H1 (cell line): ENCODE measurements at regions not wholly inside any gene's neighbourhood (a gene's known extent, or its start where the extent isn't known, plus 50 kb on each side); places are given as distances from the start of the nearest gene placed in this dataset.
A peak's percentile ranks its signal among the peaks of the same experiment; 100 is the strongest.

Experiments used
- CTCF ChIA-PET: fragments of 300-600 bp; sonication (Branson Sonifier 250); formaldehyde crosslinking; loops from one replicate; lab custom pipeline; 2021; ENCODE audit not compliant: partially characterized antibody; lab: Charles Lee
- POLR2A ChIA-PET: fragments of 300-600 bp; sonication (Branson Sonifier 250); formaldehyde crosslinking; loops from one replicate; lab custom pipeline; 2021; ENCODE audit warnings: inconsistent platforms; ENCODE audit not compliant: partially characterized antibody; lab: Charles Lee
- DNase-seq, 2 experiments: peaks; one replicate each; pipeline versions ENCODE4 v3.0.0 to v3.0.0-alpha.2; 2010 to 2022; ENCODE audit warnings: low spot score in 2 of 2, low read depth in 1 of 2, mixed read lengths in 1 of 2
- FAIRE-seq: peaks from 2 replicates; lab custom pipeline; 2011; peaks lifted over from hg19 to GRCh38; lab: Jason Lieb, UNC
- H2AFZ ChIP-seq: 2 replicates; pipeline ENCODE4 v1.8.1; 2012; ENCODE audit warnings: low read length, inconsistent platforms
- H2AK5ac ChIP-seq: 2 replicates; pipeline ENCODE4 v1.6.1; 2013; ENCODE audit warnings: low read depth, low read length
- H2BK120ac ChIP-seq: replicated peaks from 2 replicates; pipeline ENCODE3; 2013; ENCODE audit warnings: low read depth, low read length, inconsistent platforms
- H2BK12ac ChIP-seq: 2 replicates; pipeline ENCODE4 v1.6.1; 2013; ENCODE audit warnings: low read depth, low read length
- H2BK15ac ChIP-seq: 2 replicates; pipeline ENCODE4 v1.6.1; 2013; ENCODE audit warnings: low read length
- H2BK20ac ChIP-seq: 2 replicates; pipeline ENCODE4 v1.6.1; 2013; ENCODE audit warnings: low read length
- H2BK5ac ChIP-seq: 2 replicates; pipeline ENCODE4 v1.6.1; 2013; ENCODE audit warnings: low read depth, low read length
- H3K14ac ChIP-seq: 2 replicates; pipeline ENCODE4 v1.6.1; 2013; ENCODE audit warnings: inconsistent platforms; ENCODE audit not compliant: insufficient read length
- H3K18ac ChIP-seq: 2 replicates; pipeline ENCODE4 v1.6.1; 2013; ENCODE audit warnings: low read length; ENCODE audit errors: extremely low read depth
- H3K23ac ChIP-seq: 2 replicates; pipeline ENCODE4 v1.6.1; 2013; ENCODE audit warnings: inconsistent platforms; ENCODE audit not compliant: insufficient read length
- H3K23me2 ChIP-seq: 2 replicates; pipeline ENCODE4 v1.6.1; 2013; ENCODE audit warnings: low read depth, low read length
- H3K27ac ChIP-seq: 2 replicates; pipeline ENCODE4 v1.6.1; 2011; ENCODE audit warnings: low read depth, low read length, inconsistent platforms
- H3K27me3 ChIP-seq, 4 experiments: replicated peaks in 1 of 4; 1 replicate in 1 of 4; 2 replicates in 3 of 4; pipeline versions ENCODE4 v1.6.1 to v1.8.1; 2011 to 2013; ENCODE audit warnings: low read length in 3 of 4, mild to moderate bottlenecking in 3 of 4, inconsistent platforms in 2 of 4, mixed read lengths in 2 of 4, moderate library complexity in 1 of 4; ENCODE audit not compliant: control insufficient read depth in 3 of 4, insufficient read depth in 3 of 4; ENCODE audit errors: extremely low read depth in 1 of 4
- H3K36me3 ChIP-seq, 4 experiments: 2 replicates each; pipeline versions ENCODE4 v1.6.1 to v1.8.1; 2011 to 2013; ENCODE audit warnings: mild to moderate bottlenecking in 4 of 4, low read length in 3 of 4, moderate library complexity in 2 of 4, control low read depth in 1 of 4, inconsistent platforms in 1 of 4; ENCODE audit not compliant: insufficient read depth in 4 of 4, control insufficient read depth in 2 of 4
- H3K4ac ChIP-seq: replicated peaks from 2 replicates; pipeline ENCODE3; 2013; ENCODE audit warnings: low read length, low read depth, mixed read lengths, inconsistent platforms; ENCODE audit not compliant: insufficient read length
- H3K4me1 ChIP-seq, 4 experiments: replicated peaks in 1 of 4; 1 replicate in 1 of 4; 2 replicates in 3 of 4; pipeline versions ENCODE4 v1.6.1 to v1.8.1; 2011 to 2013; ENCODE audit warnings: low read length in 3 of 4, inconsistent platforms in 2 of 4, mixed read lengths in 1 of 4; ENCODE audit not compliant: insufficient read depth in 4 of 4, control insufficient read depth in 3 of 4
- H3K4me2 ChIP-seq, 2 experiments: 2 replicates each; pipeline versions ENCODE4 v1.6.1 to v1.8.1; 2011 to 2013; ENCODE audit warnings: low read depth in 2 of 2, low read length in 2 of 2, control low read depth in 1 of 2, inconsistent platforms in 1 of 2, mild to moderate bottlenecking in 1 of 2; ENCODE audit not compliant: insufficient read depth in 1 of 2
- H3K4me3 ChIP-seq, 4 experiments: fragments of 200-600, 300-600 bp in 1 of 4; sonication (generic), shearing (Covaris generic), sonication (Bioruptor Twin) in 1 of 4; 2 replicates each; pipeline versions ENCODE4 v1.5.1 to v1.8.1; 2011 to 2016; ENCODE audit warnings: low read length in 4 of 4, low read depth in 3 of 4, control low read depth in 2 of 4, inconsistent platforms in 2 of 4, mild to moderate bottlenecking in 2 of 4, mixed read lengths in 1 of 4, moderate library complexity in 1 of 4; ENCODE audit not compliant: insufficient read depth in 2 of 4; ENCODE audit errors: extremely low read depth in 1 of 4
- H3K56ac ChIP-seq: replicated peaks from 2 replicates; pipeline ENCODE3; 2013; ENCODE audit warnings: low read depth, mild to moderate bottlenecking, mixed read lengths, low read length, inconsistent platforms; ENCODE audit not compliant: insufficient read length
- H3K79me1 ChIP-seq: 2 replicates; pipeline ENCODE4 v1.6.1; 2013; ENCODE audit warnings: low read depth, low read length, control low read depth
- H3K79me2 ChIP-seq, 2 experiments: 2 replicates each; pipeline versions ENCODE4 v1.6.1 to v1.8.1; 2012 to 2013; ENCODE audit warnings: low read length in 2 of 2, mild to moderate bottlenecking in 2 of 2, inconsistent platforms in 1 of 2; ENCODE audit not compliant: insufficient read depth in 2 of 2, control insufficient read depth in 1 of 2
- H3K9ac ChIP-seq, 4 experiments: replicated peaks in 1 of 4; 1 replicate in 1 of 4; 2 replicates in 3 of 4; pipeline versions ENCODE4 v1.6.1 to v1.8.1; 2011 to 2013; ENCODE audit warnings: low read depth in 3 of 4, low read length in 3 of 4, control low read depth in 2 of 4, mild to moderate bottlenecking in 2 of 4, moderate library complexity in 2 of 4, inconsistent platforms in 1 of 4; ENCODE audit errors: extremely low read depth in 1 of 4
- H3K9me3 ChIP-seq, 2 experiments: 2 replicates each; pipeline versions ENCODE4 v1.6.1 to v1.8.1; 2012 to 2013; ENCODE audit warnings: mild to moderate bottlenecking in 2 of 2, moderate library complexity in 2 of 2, control low read depth in 1 of 2, inconsistent platforms in 1 of 2, low read depth in 1 of 2, low read length in 1 of 2, mixed read lengths in 1 of 2; ENCODE audit not compliant: insufficient read depth in 2 of 2
- H4K20me1 ChIP-seq, 2 experiments: replicated peaks in 1 of 2; 2 replicates each; pipeline versions ENCODE3 to v1.8.1; 2011 to 2013; ENCODE audit warnings: inconsistent platforms in 2 of 2, low read length in 2 of 2, mild to moderate bottlenecking in 1 of 2; ENCODE audit not compliant: insufficient read depth in 2 of 2, control insufficient read depth in 1 of 2
- H4K5ac ChIP-seq: 2 replicates; pipeline ENCODE4 v1.6.1; 2013; ENCODE audit warnings: low read length, low read depth, mixed read lengths, inconsistent platforms; ENCODE audit not compliant: insufficient read length
- H4K8ac ChIP-seq: 2 replicates; pipeline ENCODE4 v1.8.0; 2013; ENCODE audit warnings: mild to moderate bottlenecking, moderate library complexity, low read length, inconsistent platforms; ENCODE audit not compliant: insufficient read depth; ENCODE audit errors: extremely low read depth
- H4K91ac ChIP-seq: replicated peaks from 2 replicates; pipeline ENCODE3; 2013; ENCODE audit warnings: low read length, mixed read lengths, inconsistent platforms; ENCODE audit not compliant: insufficient read length
- CREB1 ChIP-seq: IDR thresholded peaks from 2 replicates; pipeline ENCODE4 v1.6.1; 2012; ENCODE audit warnings: inconsistent platforms
- JUND ChIP-seq: IDR thresholded peaks from 2 replicates; pipeline ENCODE4 v1.6.1; 2011; ENCODE audit warnings: mild to moderate bottlenecking, improper control_type of control experiment, low read length
- KDM5A ChIP-seq: fragments of 200-600 bp; IDR thresholded peaks from 2 replicates; pipeline ENCODE4 v1.7.1; 2012; ENCODE audit warnings: mild to moderate bottlenecking, low read length, inconsistent platforms, mixed read lengths
- RAD21 ChIP-seq, 2 experiments: IDR thresholded peaks in 1 of 2; conservative IDR thresholded peaks in 1 of 2; 2 replicates each; pipeline ENCODE4 v1.6.1; 2011; ENCODE audit warnings: low read depth in 2 of 2, low read length in 2 of 2, improper control_type of control experiment in 1 of 2, inconsistent platforms in 1 of 2, mild to moderate bottlenecking in 1 of 2, moderate library complexity in 1 of 2

GRCh38 chr3:31364711-31365110 lies 168.0 kb upstream of the STT3B start:
- H2BK5ac ChIP-seq: no peak overlapping the region
- H3K9ac ChIP-seq: no peak overlapping the region
- no peaks in the 10 kb centered on the region for H3K79me2 ChIP-seq
- H3K4me3 ChIP-seq: no peak overlapping the region
- no peak overlapping the region for H3K18ac ChIP-seq
- H2AFZ ChIP-seq: no peak overlapping the region
- H4K5ac ChIP-seq: no peak overlapping the region
- no peaks in the 10 kb centered on the region for H4K20me1 ChIP-seq
- H2BK120ac ChIP-seq: no peak overlapping the region
- no peak overlapping the region for H2AK5ac ChIP-seq
- no peak overlapping the region for H3K4me2 ChIP-seq
- no peaks in the 10 kb centered on the region for H3K36me3 ChIP-seq
- no peak overlapping the region for H3K56ac ChIP-seq
- no peaks in the 10 kb centered on the region; a peak in 1 of 7 replicates for H3K4me1 ChIP-seq
- ChIA-PET CTCF (interaction anchor here (1.3 kb wide), 1 partner anchor 14 kb away, joined by 4 read pairs; no protein-coding TSS in a partner anchor), POLR2A (no interaction called here)
- H3K79me1 ChIP-seq: no peaks in the 10 kb centered on the region
- H3K9me3 ChIP-seq: no peaks in the 10 kb centered on the region; a peak in 1 of 4 replicates
- no peak overlapping the region for H2BK15ac ChIP-seq
- no peak overlapping the region for H3K27ac ChIP-seq
- H2BK20ac ChIP-seq: no peak overlapping the region
- H2BK12ac ChIP-seq: no peak overlapping the region
- no peak overlapping the region for H3K4ac ChIP-seq
- no peaks in the 10 kb centered on the region for H3K23me2 ChIP-seq
- no peak for DNase-seq
- H3K14ac ChIP-seq: no peak overlapping the region
- no peak overlapping the region for H4K8ac ChIP-seq
- TF ChIP-seq RAD21 (IDR thresholded peaks at IDR 0.05 in 1 of 2, conservative IDR thresholded peaks at IDR 0.05 in 1 of 2; ENCODE audit: low read depth in 2 of 2, low read length in 2 of 2) (peak in 1 of 2 experiments; percentile 10; a peak in 1 of 4 replicates), CREB1 (no peak), KDM5A (no peak), JUND (no peak)
- no peak for FAIRE-seq
- H3K23ac ChIP-seq: no peak overlapping the region
- H4K91ac ChIP-seq: no peak overlapping the region
- no peaks in the 10 kb centered on the region for H3K27me3 ChIP-seq
